NB4 (cell line): ENCODE measurements at regions not wholly inside any gene's neighbourhood (a gene's known extent, or its start where the extent isn't known, plus 50 kb on each side); places are given as distances from the start of the nearest gene placed in this dataset.

Experiments
- DNase-seq: peaks from one replicate; pipeline ENCODE4 v3.0.0; 2010; ENCODE audit warnings: low read depth
- H3K4me3 ChIP-seq: one replicate; pipeline ENCODE4 v1.5.1; 2011; ENCODE audit warnings: mild to moderate bottlenecking, low read depth, low read length, moderate library complexity
- CTCF ChIP-seq: IDR thresholded peaks from one replicate; pipeline ENCODE4 v1.5.1; 2012; ENCODE audit warnings: low read depth, low read length
- MAX ChIP-seq: IDR thresholded peaks from 2 replicates; pipeline ENCODE4 v1.6.1; 2011; ENCODE audit warnings: low read depth, low read length
- MYC ChIP-seq: IDR thresholded peaks from 2 replicates; pipeline ENCODE4 v1.6.1; 2011; ENCODE audit warnings: low read depth, low read length
- POLR2A ChIP-seq: IDR thresholded peaks from 2 replicates; pipeline ENCODE4 v1.6.1; 2011; ENCODE audit warnings: mild to moderate bottlenecking; ENCODE audit not compliant: insufficient read length; ENCODE audit errors: extremely low read depth

GRCh38 chrX:149371986-149372385, 133.1 kb downstream of the IDS start:
- TF ChIP-seq CTCF (no peak), MAX (no peak), MYC (no peak), POLR2A (no peak)
- H3K4me3 ChIP-seq: no peak overlapping the region
- no peak for DNase-seq

GRCh38 chrX:149370097-149370496, 135.0 kb downstream of the IDS start:
- DNase-seq: no peak
- no peak overlapping the region for H3K4me3 ChIP-seq
- TF ChIP-seq MAX: no peak
- no peak for TF ChIP-seq MYC
- no peak for TF ChIP-seq POLR2A
- TF ChIP-seq CTCF: no peak

GRCh38 chrX:149365552-149365951, 139.6 kb downstream of the IDS start:
- TF ChIP-seq CTCF (no peak), MYC (no peak), MAX (no peak), POLR2A (no peak)
- DNase-seq: no peak
- no peak overlapping the region for H3K4me3 ChIP-seq

- no peak for TF ChIP-seq MYC
- TF ChIP-seq CTCF: no peak
- no peak for TF ChIP-seq POLR2A
- no peak for TF ChIP-seq MAX
- no peak overlapping the region for H3K4me3 ChIP-seq
- DNase-seq: no peak
Measured at GRCh38 chrX:149365061-149365460, 140.0 kb downstream of the IDS start.

- DNase-seq: peak; percentile 3
- TF ChIP-seq MYC (no peak), MAX (no peak), CTCF (no peak), POLR2A (no peak)
- no peak overlapping the region for H3K4me3 ChIP-seq
Measured at GRCh38 chrX:149363965-149364364, 141.1 kb downstream of the IDS start.

- no peak for DNase-seq
- no peak for TF ChIP-seq MAX
- H3K4me3 ChIP-seq: no peak overlapping the region
Measured at GRCh38 chrX:149346306-149346705, 158.8 kb downstream of the IDS start.
